Ovary (tissue), 3 donors: ENCODE measurements at regions not wholly inside any gene's neighbourhood (a gene's known extent, or its start where the extent isn't known, plus 50 kb on each side); places are given as distances from the start of the nearest gene placed in this dataset.

Source experiments
- POLR2A ChIP-seq: fragments of 450-650 bp; IDR thresholded peaks from one replicate; pipeline ENCODE4 v1.6.1; 2017; ENCODE audit warnings: antibody characterized with exemption, mild to moderate bottlenecking, moderate library complexity
- TF ChIP-seq, protein P1 (sequence below), 3 donors: fragments of 450-650 bp in 2 of 3; fragments of 200-600 bp in 1 of 3; IDR thresholded peaks; one replicate each; pipeline versions ENCODE4 v1.5.1 to v1.8.0; 2016 to 2022; ENCODE audit warnings: antibody characterized with exemption in 3 of 3, mild to moderate bottlenecking in 1 of 3
- donor health status: DM: no; HTN: no; CAD: no.

DNA sequence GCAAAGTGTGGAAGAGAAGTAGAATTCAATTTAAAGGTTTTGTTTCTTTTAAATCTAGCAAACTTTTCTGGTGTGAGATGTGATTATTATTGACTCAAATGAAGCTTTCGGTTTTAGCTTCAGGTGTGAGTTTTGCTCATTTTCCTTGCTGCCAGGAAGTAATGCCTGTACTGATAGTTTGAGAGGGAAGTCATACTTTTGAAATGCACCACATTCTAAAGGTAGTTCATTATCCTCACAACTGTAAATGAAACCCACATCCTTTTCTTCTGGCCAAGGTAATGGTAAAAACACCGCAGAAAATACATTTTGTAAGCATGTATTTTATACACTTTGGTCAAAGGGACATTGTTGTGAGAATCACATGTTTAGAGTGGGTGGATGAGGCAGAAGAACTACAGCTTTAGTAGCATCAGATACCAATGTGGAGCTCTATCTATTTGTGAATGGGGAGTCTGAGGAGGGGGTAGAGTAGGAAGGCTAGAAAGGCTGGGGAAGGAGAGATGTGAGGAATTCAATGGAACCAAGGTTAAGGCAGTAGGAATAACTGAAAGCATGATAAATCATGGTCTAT, 167.0 kb upstream of the CDKN2B start:
- TF ChIP-seq, protein P1, sequence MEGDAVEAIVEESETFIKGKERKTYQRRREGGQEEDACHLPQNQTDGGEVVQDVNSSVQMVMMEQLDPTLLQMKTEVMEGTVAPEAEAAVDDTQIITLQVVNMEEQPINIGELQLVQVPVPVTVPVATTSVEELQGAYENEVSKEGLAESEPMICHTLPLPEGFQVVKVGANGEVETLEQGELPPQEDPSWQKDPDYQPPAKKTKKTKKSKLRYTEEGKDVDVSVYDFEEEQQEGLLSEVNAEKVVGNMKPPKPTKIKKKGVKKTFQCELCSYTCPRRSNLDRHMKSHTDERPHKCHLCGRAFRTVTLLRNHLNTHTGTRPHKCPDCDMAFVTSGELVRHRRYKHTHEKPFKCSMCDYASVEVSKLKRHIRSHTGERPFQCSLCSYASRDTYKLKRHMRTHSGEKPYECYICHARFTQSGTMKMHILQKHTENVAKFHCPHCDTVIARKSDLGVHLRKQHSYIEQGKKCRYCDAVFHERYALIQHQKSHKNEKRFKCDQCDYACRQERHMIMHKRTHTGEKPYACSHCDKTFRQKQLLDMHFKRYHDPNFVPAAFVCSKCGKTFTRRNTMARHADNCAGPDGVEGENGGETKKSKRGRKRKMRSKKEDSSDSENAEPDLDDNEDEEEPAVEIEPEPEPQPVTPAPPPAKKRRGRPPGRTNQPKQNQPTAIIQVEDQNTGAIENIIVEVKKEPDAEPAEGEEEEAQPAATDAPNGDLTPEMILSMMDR (IDR thresholded peaks at IDR 0.05), result no peak
- TF ChIP-seq POLR2A, result no peak
